GM12875 (cell line): ENCODE measurements at regions not wholly inside any gene's neighbourhood (a gene's known extent, or its start where the extent isn't known, plus 50 kb on each side); places are given as distances from the start of the nearest gene placed in this dataset.

Experiments used
- H3K4me3 ChIP-seq: one replicate; pipeline ENCODE4 v1.5.1; 2011; ENCODE audit warnings: low read depth, low read length, control low read depth
- TF ChIP-seq, protein P1 (sequence below): IDR thresholded peaks from 2 replicates; pipeline ENCODE4 v1.5.1; 2011; ENCODE audit warnings: low read depth, mild to moderate bottlenecking, control low read depth, inconsistent platforms, low read length, moderate library complexity, borderline replicate concordance; ENCODE audit not compliant: insufficient read depth

DNA sequence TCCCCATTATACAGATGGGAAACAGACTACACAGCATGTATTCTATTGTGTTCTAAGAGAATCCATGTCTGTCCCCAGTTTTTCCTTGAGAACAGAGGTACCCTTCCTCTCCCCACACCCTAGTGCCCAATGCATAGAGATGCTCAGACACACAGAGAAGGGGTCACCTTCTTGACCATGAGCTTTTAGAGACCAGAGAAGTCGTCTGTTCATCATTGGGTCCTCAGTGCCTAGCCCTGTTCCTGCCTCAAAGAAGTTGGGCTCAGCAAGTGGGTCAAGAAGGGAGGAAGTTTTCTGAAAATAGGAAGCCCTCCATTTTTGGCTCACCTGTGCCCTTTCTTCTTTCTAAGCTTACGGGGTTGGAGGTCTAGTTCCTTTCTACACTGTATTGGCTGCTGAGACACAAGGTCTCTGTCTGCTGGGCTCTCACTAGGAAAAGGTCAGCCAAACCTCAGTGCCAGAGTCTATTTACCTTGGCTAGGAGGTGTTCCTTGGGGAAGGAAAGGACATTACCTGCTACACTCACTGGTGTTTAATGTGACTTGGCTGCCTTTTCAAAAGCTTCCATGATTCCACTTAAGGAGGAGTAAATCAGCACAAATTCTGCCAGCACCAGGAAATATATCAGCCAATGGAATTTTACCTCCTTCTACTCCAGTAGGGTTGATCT, 198.5 kb upstream of the PWP1 start:
- no peak overlapping the region for H3K4me3 ChIP-seq
- TF ChIP-seq, protein P1, sequence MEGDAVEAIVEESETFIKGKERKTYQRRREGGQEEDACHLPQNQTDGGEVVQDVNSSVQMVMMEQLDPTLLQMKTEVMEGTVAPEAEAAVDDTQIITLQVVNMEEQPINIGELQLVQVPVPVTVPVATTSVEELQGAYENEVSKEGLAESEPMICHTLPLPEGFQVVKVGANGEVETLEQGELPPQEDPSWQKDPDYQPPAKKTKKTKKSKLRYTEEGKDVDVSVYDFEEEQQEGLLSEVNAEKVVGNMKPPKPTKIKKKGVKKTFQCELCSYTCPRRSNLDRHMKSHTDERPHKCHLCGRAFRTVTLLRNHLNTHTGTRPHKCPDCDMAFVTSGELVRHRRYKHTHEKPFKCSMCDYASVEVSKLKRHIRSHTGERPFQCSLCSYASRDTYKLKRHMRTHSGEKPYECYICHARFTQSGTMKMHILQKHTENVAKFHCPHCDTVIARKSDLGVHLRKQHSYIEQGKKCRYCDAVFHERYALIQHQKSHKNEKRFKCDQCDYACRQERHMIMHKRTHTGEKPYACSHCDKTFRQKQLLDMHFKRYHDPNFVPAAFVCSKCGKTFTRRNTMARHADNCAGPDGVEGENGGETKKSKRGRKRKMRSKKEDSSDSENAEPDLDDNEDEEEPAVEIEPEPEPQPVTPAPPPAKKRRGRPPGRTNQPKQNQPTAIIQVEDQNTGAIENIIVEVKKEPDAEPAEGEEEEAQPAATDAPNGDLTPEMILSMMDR = no peak

DNA sequence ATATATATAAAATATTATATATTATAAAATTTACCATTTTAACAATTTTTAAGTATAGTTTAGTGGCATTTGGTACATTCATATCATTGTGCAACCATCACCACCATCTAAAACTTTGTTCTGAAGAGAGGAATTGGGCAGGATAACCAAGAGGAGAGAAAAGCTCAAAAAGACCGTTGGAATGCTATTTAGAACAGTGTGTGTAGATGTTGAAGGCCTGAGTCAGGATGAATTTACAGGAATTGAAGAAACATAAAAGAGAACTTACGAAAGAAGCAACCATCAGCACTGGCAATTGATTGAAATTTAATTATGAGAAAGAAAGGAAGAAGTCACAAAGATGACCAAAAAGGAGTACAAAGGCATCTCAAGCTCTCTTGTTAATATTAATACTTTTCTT, 196.9 kb upstream of the PWP1 start:
- no peak overlapping the region for H3K4me3 ChIP-seq
- TF ChIP-seq, protein P1 = no peak

DNA sequence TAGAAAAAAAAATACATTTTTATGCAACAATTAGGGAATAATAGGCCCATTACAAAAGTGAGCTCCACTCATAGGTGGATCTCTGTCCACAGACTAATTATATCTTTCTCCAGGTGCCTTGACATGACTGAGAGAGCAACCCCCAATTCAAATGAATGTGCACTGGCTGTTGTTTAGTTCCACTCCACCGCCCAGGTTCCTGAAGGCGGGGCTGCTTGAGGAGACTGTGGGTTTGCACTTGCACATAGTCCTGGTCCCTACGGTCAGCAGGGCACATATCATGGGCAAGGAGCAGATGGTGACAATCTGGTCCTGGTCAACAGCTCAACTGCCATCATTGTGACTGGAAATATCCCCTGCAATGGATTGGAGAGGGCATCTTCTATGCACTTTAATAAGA, 195.6 kb upstream of the PWP1 start:
- no peak overlapping the region for H3K4me3 ChIP-seq
- TF ChIP-seq, protein P1 = no peak

DNA sequence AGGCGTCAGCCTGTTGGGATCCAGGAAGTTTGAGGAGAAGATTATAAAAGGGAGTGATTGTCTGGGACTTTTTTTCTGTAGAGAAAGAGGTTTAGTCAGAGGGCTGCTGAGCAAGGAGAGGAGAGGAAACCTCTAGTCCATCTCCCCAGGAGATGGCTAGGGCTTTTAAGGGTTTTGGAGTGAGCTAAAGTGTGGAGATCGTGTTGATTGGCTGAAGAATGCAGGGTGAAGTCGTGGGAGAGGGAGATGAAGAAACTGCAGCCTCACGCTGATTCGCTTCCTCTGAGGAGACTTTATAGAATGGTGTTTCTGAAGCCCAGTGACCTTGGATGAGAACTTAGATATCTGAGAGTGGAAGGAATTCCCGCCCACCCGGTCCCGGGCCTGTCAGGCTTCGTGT, 193.7 kb upstream of the PWP1 start:
- TF ChIP-seq, protein P1 = no peak
- H3K4me3 ChIP-seq = no peak overlapping the region

DNA sequence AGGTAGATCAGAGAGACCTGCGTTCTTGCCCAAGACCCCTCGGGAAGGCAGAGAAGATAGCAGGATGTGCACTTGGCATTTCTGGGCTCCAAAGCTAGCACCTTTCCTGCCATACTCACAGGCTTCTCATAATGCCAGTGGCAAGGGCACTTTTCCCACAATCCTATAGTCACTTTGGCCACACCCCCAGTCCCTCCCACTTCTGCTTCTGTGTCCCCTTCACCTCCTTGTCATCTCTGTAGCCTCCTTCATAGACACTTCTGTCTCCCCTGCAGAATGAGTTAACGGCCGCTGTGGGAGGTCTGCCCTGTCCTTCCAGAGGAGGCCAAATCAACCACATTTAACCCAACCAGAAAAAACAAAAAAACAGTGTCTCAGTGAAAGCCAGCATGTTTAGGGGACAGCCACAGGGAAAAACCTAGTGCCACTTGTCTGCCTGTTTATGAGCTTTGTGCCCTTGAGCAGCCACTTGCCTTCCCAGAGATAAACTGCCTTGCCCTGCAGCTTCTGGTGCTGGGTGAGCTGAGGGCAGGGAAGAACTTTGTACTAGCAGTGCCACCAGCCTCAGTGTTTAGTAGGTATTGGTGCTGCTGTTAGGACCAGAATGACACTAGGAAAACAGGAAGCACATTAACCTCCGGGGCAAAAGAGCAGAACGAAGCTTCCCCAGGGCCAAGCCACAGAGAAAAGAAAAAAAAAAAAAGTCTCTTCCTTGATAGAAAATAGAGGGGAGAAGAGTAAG, 193.0 kb upstream of the PWP1 start:
- H3K4me3 ChIP-seq = no peak overlapping the region
- TF ChIP-seq, protein P1 = no peak

DNA sequence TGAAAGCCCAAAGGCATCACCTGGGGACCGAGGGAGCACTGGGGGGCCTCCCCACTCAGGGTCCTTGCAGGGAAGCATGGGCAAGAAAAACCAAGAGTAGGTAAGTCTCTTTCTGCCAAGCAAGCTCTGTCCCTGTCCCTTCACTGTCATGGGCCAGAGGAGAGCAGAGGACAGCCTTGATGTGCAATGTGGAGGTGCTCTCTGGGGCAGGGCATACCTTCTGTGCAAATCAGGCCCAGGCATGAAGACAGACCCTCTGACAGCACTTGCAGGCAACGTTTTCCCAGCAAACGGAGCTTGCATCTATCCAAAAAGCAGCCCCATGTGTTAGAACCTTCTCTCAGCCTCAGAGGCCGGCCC, 192.5 kb upstream of the PWP1 start:
- TF ChIP-seq, protein P1 = no peak
- no peak overlapping the region for H3K4me3 ChIP-seq

DNA sequence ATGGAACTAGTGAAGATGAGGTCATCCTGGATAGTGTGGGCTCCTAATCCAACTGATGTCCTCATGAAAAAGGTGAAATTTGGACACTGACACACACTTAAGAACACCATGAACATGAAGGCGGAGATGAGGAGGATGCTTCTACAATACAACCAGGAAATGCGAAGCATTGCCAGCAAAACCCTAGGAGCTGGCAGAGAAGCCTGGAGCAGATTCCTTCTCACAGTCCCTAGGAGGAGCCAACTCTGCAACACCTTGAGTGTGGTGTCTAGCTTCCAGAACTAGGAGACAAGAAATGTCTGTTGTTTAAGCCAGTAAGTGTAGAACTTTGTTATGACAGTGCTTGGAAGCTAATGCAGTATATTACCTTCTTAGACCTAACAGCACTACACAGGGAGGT, 191.9 kb upstream of the PWP1 start:
- TF ChIP-seq, protein P1 = no peak
- H3K4me3 ChIP-seq = no peak overlapping the region
